ENCODE measurements at regions not wholly inside any gene's neighbourhood (a gene's known extent, or its start where the extent isn't known, plus 50 kb on each side); places are given as distances from the start of the nearest gene placed in this dataset.

DNA sequence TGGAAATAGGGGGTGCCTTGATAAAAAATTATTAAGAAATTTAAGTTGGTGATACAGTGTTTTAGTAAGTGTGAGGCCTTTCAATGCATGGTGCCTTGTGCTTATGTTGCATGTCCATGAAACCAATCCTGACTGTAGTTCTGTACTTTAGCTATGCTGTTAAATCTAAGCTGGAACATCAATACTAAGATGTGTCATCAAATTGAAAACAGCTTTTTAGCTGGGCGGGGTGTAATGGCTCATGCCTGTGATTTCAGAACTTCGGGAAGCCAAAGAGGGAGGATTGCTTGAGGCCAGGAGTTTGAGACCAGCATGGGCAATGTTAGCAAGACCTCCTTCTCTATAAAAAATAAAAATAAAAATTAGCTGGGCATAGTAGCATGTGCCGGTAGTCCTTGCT is 930.3 kb upstream of the PCDH9 start:
- no peak for TF ChIP-seq TCF12 (IDR thresholded peaks at IDR 0.05)
- no peak for TF ChIP-seq CTCF (IDR thresholded peaks at IDR 0.05)
- TF ChIP-seq POLR2AphosphoS5 (IDR thresholded peaks at IDR 0.05; ENCODE audit: low read depth, low read length): no peak
- no peak for TF ChIP-seq TAF1 (IDR thresholded peaks at IDR 0.05; ENCODE audit: borderline replicate concordance, low read depth, low read length)
- no peak for TF ChIP-seq REST (IDR thresholded peaks at IDR 0.05; ENCODE audit: low read depth, low read length)
- no peak for TF ChIP-seq EP300 (IDR thresholded peaks at IDR 0.05; ENCODE audit: borderline replicate concordance in 1 of 2, low read depth in 1 of 2, low read length in 1 of 2)
- TF ChIP-seq, protein P1, sequence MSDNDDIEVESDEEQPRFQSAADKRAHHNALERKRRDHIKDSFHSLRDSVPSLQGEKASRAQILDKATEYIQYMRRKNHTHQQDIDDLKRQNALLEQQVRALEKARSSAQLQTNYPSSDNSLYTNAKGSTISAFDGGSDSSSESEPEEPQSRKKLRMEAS (IDR thresholded peaks at IDR 0.05; ENCODE audit: low read depth): no peak

Data from SK-N-SH (cell line).